Suprapubic skin (tissue), 4 donors: ENCODE measurements at regions not wholly inside any gene's neighbourhood (a gene's known extent, or its start where the extent isn't known, plus 50 kb on each side); places are given as distances from the start of the nearest gene placed in this dataset.
"Not testable (repeated sequence)": the region's sequence is repeated elsewhere in the genome, so short reads cannot be mapped to it uniquely, and the experiment has no call there.

Source experiments
- DNase-seq, 2 donors: peaks; one replicate each; pipeline ENCODE4 v3.0.0-alpha.2; 2019; ENCODE audit warnings: low spot score in 2 of 2
- H3K27ac ChIP-seq: fragments of 200-600 bp; sonication (generic); one replicate; pipeline ENCODE4 v1.5.1; 2019
- H3K27me3 ChIP-seq: fragments of 200-600 bp; sonication (generic); one replicate; pipeline ENCODE4 v1.5.1; 2019
- H3K36me3 ChIP-seq: fragments of 200-600 bp; sonication (generic); one replicate; pipeline ENCODE4 v1.5.1; 2019
- H3K4me1 ChIP-seq: fragments of 200-600 bp; sonication (generic); one replicate; pipeline ENCODE4 v1.5.1; 2019
- H3K4me3 ChIP-seq: fragments of 200-600 bp; sonication (generic); one replicate; pipeline ENCODE4 v1.5.1; 2019; ENCODE audit warnings: mild to moderate bottlenecking
- H3K9me3 ChIP-seq: fragments of 200-600 bp; sonication (generic); one replicate; pipeline ENCODE4 v1.5.1; 2019
- CTCF ChIP-seq, 2 donors: fragments of 200-600 bp in 1 of 2; fragments of 450-650 bp in 1 of 2; sonication (generic) in 1 of 2; IDR thresholded peaks; one replicate each; pipeline ENCODE4 v1.5.1; 2016 to 2019; ENCODE audit warnings: antibody characterized with exemption in 2 of 2, mild to moderate bottlenecking in 1 of 2, moderate library complexity in 1 of 2
- EP300 ChIP-seq: sonication (generic); formaldehyde crosslinking; IDR thresholded peaks from one replicate; pipeline ENCODE4 v1.6.1; 2017; ENCODE audit warnings: antibody characterized with exemption
- POLR2A ChIP-seq, 2 donors: fragments of 450-650 bp; IDR thresholded peaks; one replicate each; pipeline ENCODE4 v1.6.1; 2017; ENCODE audit warnings: antibody characterized with exemption in 2 of 2, mild to moderate bottlenecking in 2 of 2, moderate library complexity in 2 of 2
- POLR2AphosphoS5 ChIP-seq, 3 donors: sonication (generic); formaldehyde crosslinking; IDR thresholded peaks; one replicate each; pipeline ENCODE4 v1.6.1; 2017; ENCODE audit warnings: antibody characterized with exemption in 3 of 3
- WGBS: methylation state at CpG from one replicate; pipeline ENCODE4 v1.1.5; 2018; 5-methylcytosine and 5-hydroxymethylcytosine counted together

GRCh38 chr7:90067171-90067570, 87.1 kb upstream of the STEAP1 start:
- H3K4me1 ChIP-seq, result no peaks in the 10 kb centered on the region
- no peak for DNase-seq
- WGBS, result 25% methylated on average over 5 of the region's 5 CpGs

DNA sequence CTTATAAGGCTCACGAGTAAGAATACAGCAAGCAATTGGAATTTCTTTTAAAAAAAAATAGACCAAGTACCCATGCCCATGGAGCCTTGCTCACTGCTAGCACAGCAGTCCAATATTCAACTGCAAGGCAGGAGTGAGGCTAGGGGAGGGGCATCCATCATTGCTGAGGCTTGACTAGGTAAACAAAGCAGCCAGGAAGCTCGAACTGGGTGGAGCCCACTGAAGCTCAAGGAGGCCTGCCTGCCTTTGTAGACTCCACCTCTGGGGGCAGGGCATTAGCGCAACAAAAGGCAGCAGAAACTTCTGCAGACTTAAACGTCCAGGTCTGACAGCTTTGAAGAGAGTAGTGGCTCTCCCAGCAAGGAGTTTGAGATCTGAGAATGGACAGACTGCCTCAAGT, 84.0 kb upstream of the STEAP1 start:
- not testable (repeated sequence) for H3K9me3 ChIP-seq, H3K4me1 ChIP-seq, H3K36me3 ChIP-seq, H3K27me3 ChIP-seq, H3K4me3 ChIP-seq, H3K27ac ChIP-seq, DNase-seq
- WGBS, result 41% methylated on average over 4 of the region's 4 CpGs

More at GRCh38 chr7:90067171-90067570, 87.1 kb upstream of the STEAP1 start:
- Histone ChIP-seq H3K27ac (no peak overlapping the region), H3K4me3 (no peak overlapping the region), H3K27me3 (no peaks in the 10 kb centered on the region), H3K36me3 (no peaks in the 10 kb centered on the region), H3K9me3 (no peaks in the 10 kb centered on the region)
- no peak for TF ChIP-seq POLR2A (IDR thresholded peaks at IDR 0.05)
- no peak for TF ChIP-seq POLR2AphosphoS5 (IDR thresholded peaks at IDR 0.05)
- TF ChIP-seq EP300, result no peak
- TF ChIP-seq CTCF (IDR thresholded peaks at IDR 0.05), result no peak

DNA sequence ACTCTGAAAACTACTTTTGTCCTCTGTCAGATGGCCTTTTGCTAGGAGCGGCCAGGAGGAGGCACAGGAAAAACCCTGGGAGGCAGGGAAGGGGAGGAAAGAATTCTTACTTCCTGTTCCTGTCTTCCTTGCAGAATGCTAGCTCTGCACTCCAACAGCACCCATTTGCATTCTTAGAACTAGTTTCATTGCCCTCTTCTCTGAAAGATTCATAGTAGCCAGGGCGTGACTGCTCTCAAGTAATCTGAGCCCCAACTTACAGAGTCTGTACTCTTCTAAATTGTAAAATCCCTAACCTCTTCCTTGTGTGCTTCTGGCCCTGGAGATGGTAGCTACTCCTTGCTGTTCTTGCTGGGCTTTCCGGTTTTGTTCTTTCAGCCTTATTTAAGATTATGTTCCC, 75.3 kb upstream of the STEAP1 start:
- no peaks in the 10 kb centered on the region for H3K27me3 ChIP-seq
- 68% methylated on average over 3 of the region's 3 CpGs for WGBS

DNA sequence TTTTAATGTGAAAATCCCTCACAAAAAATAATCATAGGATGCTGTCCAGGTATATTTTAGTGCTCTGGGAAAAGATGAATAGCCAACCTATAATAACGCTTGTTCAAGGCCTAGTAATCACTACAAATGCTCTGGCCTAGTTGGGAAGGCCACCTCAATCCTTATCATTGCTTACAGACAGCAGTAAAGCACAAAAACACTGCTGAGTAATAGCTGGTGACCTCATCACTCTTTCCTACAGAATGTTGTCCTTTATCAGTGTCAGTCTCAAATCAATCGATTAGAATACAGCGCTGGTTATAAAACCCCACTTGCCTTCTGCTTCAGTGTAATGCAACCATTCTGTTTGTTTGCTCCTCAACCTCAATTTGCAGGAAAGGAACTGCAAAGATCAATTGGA, 72.6 kb upstream of the STEAP1 start:
- Histone ChIP-seq H3K27ac (no peak overlapping the region), H3K36me3 (no peaks in the 10 kb centered on the region), H3K4me1 (no peaks in the 10 kb centered on the region), H3K27me3 (no peaks in the 10 kb centered on the region), H3K9me3 (no peaks in the 10 kb centered on the region), H3K4me3 (no peak overlapping the region)
- WGBS, result 94% methylated on average over 3 of the region's 3 CpGs
- TF ChIP-seq EP300 (no peak), CTCF (IDR thresholded peaks at IDR 0.05) (no peak), POLR2A (IDR thresholded peaks at IDR 0.05) (no peak), POLR2AphosphoS5 (IDR thresholded peaks at IDR 0.05) (no peak)
- no peak for DNase-seq

More for the DNA sequence above, 75.3 kb upstream of the STEAP1 start:
- no peak overlapping the region for H3K27ac ChIP-seq
- H3K9me3 ChIP-seq, result no peaks in the 10 kb centered on the region
- no peak overlapping the region for H3K4me3 ChIP-seq
- no peak for DNase-seq
- no peaks in the 10 kb centered on the region for H3K36me3 ChIP-seq
- TF ChIP-seq CTCF (IDR thresholded peaks at IDR 0.05) (no peak), POLR2AphosphoS5 (IDR thresholded peaks at IDR 0.05) (no peak), POLR2A (IDR thresholded peaks at IDR 0.05) (no peak), EP300 (no peak)
- H3K4me1 ChIP-seq, result no peaks in the 10 kb centered on the region

DNA sequence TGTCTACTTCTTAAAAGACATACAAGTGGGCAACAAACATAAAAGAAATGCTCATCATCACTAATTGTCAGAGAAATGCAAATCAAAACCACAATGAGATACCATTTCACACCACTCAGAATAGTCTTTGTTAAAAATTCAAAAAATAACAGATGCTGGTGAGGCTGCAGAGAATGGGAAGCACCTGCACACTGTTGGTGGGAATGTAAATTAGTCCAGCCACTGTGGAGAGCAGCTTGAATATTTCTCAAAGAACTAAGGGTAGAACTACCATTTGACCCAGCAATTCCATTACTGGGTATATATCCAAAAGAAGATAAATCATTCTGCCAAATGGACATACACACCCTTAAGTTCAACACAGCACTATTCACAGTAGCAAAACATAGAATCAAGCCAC, 61.8 kb upstream of the STEAP1 start:
- Histone ChIP-seq H3K9me3 (no peaks in the 10 kb centered on the region), H3K27ac (no peak overlapping the region), H3K27me3 (no peaks in the 10 kb centered on the region), H3K36me3 (no peaks in the 10 kb centered on the region), H3K4me1 (no peaks in the 10 kb centered on the region), H3K4me3 (no peak overlapping the region)
- TF ChIP-seq POLR2AphosphoS5 (IDR thresholded peaks at IDR 0.05) (no peak), EP300 (no peak), CTCF (IDR thresholded peaks at IDR 0.05) (no peak), POLR2A (IDR thresholded peaks at IDR 0.05) (no peak)
- DNase-seq, result no peak

GRCh38 chr7:90094030-90094429, 60.2 kb upstream of the STEAP1 start:
- no peaks in the 10 kb centered on the region for H3K27me3 ChIP-seq
- WGBS, result 86% methylated on average over 2 of the region's 2 CpGs
- no peaks in the 10 kb centered on the region for H3K4me1 ChIP-seq
- no peaks in the 10 kb centered on the region for H3K9me3 ChIP-seq
- H3K27ac ChIP-seq, result no peak overlapping the region
- DNase-seq, result no peak
- no peak overlapping the region for H3K4me3 ChIP-seq
- TF ChIP-seq POLR2A (IDR thresholded peaks at IDR 0.05) (no peak), EP300 (no peak), CTCF (IDR thresholded peaks at IDR 0.05) (no peak), POLR2AphosphoS5 (IDR thresholded peaks at IDR 0.05) (no peak)
- no peaks in the 10 kb centered on the region for H3K36me3 ChIP-seq
